Body of pancreas (tissue), 4 donors: ENCODE measurements at regions not wholly inside any gene's neighbourhood (a gene's known extent, or its start where the extent isn't known, plus 50 kb on each side); places are given as distances from the start of the nearest gene placed in this dataset.

Experiments used
- ATAC-seq: fragments of 150-250 bp; one replicate; pipeline ENCODE4 v1.9.1; 2016
- DNase-seq, 4 donors: peaks; one replicate each; pipeline ENCODE4 v3.0.0-alpha.2; 2019
- H3K27ac ChIP-seq, 4 donors: fragments of 200-600 bp; sonication (generic); 1 replicate in 3 of 4; 2 replicates in 1 of 4; pipeline versions ENCODE4 v1.5.1 to v1.6.1; 2016 to 2019; ENCODE audit warnings: mild to moderate bottlenecking in 1 of 4, mixed read lengths in 1 of 4, moderate library complexity in 1 of 4
- H3K27me3 ChIP-seq, 2 donors: fragments of 200-600 bp; sonication (generic); one replicate each; pipeline ENCODE4 v1.6.0; 2016; ENCODE audit warnings: mild to moderate bottlenecking in 1 of 2
- H3K36me3 ChIP-seq, 2 donors: fragments of 200-600 bp; sonication (generic); replicated peaks in 1 of 2; 2 replicates each; pipeline ENCODE4 v1.5.1; 2016; ENCODE audit warnings: low read depth in 2 of 2; ENCODE audit not compliant: insufficient read depth in 1 of 2
- H3K4me1 ChIP-seq: fragments of 200-600 bp; sonication (generic); one replicate; pipeline ENCODE4 v1.6.0; 2016
- H3K4me3 ChIP-seq, 2 donors: fragments of 200-600 bp; sonication (generic); 1 replicate in 1 of 2; 2 replicates in 1 of 2; pipeline ENCODE4 v1.5.1; 2016 to 2019
- H3K9me3 ChIP-seq, 3 donors: fragments of 200-600 bp; sonication (generic); 1 replicate in 2 of 3; 2 replicates in 1 of 3; pipeline ENCODE4 v1.5.1; 2016
- POLR2A ChIP-seq, 3 donors: fragments of 450-650 bp; IDR thresholded peaks; one replicate each; pipeline ENCODE4 v1.6.1; 2016; ENCODE audit warnings: antibody characterized with exemption in 3 of 3, mild to moderate bottlenecking in 2 of 3
- WGBS, 2 donors: methylation state at CpG; one replicate each; pipeline ENCODE4 v1.1.5; 2017; 5-methylcytosine and 5-hydroxymethylcytosine counted together
- intact Hi-C: fragments of 100-400 bp; cut with DNase I; formaldehyde crosslinking; loops from one replicate; pipeline ENCODE4 v1.15.1; 2023
- TF ChIP-seq, protein P1 (sequence below), 7 experiments: fragments of 450-650 bp in 4 of 7; fragments of 200-600 bp in 3 of 7; sonication (generic) in 3 of 7; IDR thresholded peaks; one replicate each; pipeline ENCODE4 v1.5.1; 2016 to 2019; ENCODE audit warnings: antibody characterized with exemption in 7 of 7

DNA sequence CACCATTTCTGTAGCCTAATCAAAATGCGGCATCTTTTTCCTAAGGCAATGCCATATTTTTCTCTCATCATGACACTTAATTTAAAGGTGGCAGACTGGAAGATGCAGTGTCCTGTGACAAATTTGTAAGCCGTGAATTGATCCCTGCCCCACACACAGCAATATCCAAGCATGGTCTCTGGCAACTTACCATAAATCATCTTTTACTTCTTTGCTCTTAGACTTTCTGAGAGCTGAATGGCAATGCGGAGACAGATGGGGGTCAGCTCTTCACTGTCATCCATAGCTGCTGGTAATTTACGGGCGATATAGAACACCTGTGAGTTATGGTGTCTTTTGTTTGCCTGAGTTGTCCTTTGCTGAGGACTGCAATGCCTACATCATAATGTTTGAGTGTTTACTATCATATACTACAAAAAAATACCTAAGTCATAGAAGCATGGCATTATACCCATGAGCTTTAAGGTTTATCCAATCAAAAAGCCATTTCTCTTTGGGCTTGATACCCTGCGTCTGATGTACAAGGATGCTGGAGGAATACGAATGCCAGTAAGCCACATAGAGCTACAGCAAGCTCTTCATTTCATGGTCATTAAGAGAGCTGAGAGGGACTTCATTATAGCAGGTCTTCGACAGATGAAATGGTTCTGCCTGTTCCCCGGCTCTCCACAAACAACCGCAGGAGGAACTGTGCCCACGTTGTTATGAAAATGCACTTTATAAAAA, 148.1 kb downstream of the TRIML1 start:
- intact Hi-C loops = no loop called here
- Histone ChIP-seq H3K36me3 (no peaks in the 10 kb centered on the region), H3K27ac (no peak overlapping the region), H3K9me3 (no peaks in the 10 kb centered on the region), H3K4me3 (no peak overlapping the region), H3K27me3 (no peaks in the 10 kb centered on the region), H3K4me1 (peaks cover 6% of the 10 kb centered on the region)
- no peak for TF ChIP-seq POLR2A (IDR thresholded peaks at IDR 0.05)
- TF ChIP-seq, protein P1, sequence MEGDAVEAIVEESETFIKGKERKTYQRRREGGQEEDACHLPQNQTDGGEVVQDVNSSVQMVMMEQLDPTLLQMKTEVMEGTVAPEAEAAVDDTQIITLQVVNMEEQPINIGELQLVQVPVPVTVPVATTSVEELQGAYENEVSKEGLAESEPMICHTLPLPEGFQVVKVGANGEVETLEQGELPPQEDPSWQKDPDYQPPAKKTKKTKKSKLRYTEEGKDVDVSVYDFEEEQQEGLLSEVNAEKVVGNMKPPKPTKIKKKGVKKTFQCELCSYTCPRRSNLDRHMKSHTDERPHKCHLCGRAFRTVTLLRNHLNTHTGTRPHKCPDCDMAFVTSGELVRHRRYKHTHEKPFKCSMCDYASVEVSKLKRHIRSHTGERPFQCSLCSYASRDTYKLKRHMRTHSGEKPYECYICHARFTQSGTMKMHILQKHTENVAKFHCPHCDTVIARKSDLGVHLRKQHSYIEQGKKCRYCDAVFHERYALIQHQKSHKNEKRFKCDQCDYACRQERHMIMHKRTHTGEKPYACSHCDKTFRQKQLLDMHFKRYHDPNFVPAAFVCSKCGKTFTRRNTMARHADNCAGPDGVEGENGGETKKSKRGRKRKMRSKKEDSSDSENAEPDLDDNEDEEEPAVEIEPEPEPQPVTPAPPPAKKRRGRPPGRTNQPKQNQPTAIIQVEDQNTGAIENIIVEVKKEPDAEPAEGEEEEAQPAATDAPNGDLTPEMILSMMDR (IDR thresholded peaks at IDR 0.05) = no peak
- ATAC-seq (no peak), DNase-seq (no peak)
- 70 to 76% methylated on average over 11 of the region's 11 CpGs for WGBS, 2 donors

DNA sequence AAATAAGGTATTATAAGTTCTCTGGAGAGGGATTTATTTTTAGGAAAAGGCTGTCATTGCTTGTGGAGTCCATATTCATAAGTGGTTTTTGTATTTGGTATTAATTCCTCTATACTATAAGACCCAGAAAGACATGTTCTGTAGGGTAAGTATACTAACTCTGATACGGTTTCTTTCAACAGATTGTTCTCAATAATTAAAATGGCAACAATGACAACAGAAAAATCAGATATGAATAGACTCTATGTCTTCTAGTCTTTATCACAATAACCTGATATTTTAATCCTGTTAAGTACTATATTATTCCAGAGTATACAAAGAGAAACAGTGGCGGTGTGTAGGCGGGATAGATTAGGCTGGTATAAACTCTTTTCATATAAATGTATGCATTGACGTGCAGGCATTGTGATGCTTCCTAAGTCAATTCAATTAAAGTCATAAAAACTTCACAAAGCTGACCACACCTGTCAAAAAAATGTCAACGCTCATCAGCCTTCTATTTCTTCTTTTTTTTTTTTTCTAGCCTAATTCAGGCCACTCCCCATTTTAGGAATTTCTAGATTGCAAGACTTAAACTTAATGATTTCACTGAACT, 150.4 kb downstream of the TRIML1 start:
- intact Hi-C loops = no loop called here

DNA sequence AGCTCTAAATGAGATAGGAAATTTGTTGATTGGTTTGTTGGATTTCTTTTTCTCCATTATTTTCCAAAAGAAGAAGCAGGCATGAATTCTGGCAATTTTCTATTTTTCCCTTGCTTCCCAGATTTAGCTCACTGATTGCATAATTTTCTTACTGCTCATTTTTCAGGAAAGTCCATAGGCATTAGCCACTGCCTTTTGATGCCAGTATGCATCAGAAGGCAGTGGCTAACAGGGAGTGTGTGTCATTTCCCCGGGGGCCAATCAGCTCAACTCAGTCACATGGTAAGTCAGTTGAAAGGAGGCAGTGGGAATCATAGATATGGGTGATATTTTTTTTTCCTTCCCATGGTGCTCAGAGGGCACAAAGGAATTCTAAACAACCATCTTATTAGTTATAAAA, 156.7 kb downstream of the TRIML1 start:
- intact Hi-C loops = no loop called here
- Histone ChIP-seq H3K27ac (no peak overlapping the region), H3K27me3 (no peaks in the 10 kb centered on the region), H3K36me3 (no peaks in the 10 kb centered on the region), H3K4me1 (no peaks in the 10 kb centered on the region), H3K4me3 (no peak overlapping the region), H3K9me3 (no peaks in the 10 kb centered on the region)
- ATAC-seq (no peak), DNase-seq (no peak)
- 17 to 67% methylated on average over 1 of the region's 1 CpG for WGBS, 2 donors
- TF ChIP-seq, protein P1 (IDR thresholded peaks at IDR 0.05) = no peak
- no peak for TF ChIP-seq POLR2A (IDR thresholded peaks at IDR 0.05)

More for the DNA sequence above, 150.4 kb downstream of the TRIML1 start:
- H3K4me3 ChIP-seq = no peak overlapping the region
- WGBS, 2 donors = 68 to 80% methylated on average over 5 of the region's 5 CpGs
- H3K9me3 ChIP-seq = no peaks in the 10 kb centered on the region
- no peaks in the 10 kb centered on the region for H3K27me3 ChIP-seq
- no peaks in the 10 kb centered on the region for H3K4me1 ChIP-seq
- ATAC-seq (no peak), DNase-seq (no peak)
- no peak for TF ChIP-seq POLR2A (IDR thresholded peaks at IDR 0.05)
- TF ChIP-seq, protein P1 (IDR thresholded peaks at IDR 0.05) = no peak
- no peaks in the 10 kb centered on the region for H3K36me3 ChIP-seq
- no peak overlapping the region for H3K27ac ChIP-seq

DNA sequence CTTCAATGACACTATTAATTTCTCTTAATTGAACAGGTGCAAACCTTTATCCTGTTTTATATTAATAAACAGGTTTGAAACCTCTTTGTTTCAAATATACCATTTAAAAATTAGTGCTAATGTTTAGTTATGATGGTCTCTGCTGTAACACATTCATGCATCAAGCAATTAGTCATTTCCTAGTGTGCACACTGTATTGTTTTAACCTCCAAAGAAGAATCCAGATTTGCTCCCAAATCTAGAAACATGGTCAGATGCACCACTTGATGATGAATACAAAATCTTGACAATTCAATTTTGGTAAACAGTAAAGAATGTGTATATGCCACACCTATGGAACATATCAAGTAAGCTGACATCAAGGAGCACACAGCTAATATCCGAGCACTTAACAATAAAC, 157.1 kb downstream of the TRIML1 start:
- H3K9me3 ChIP-seq = no peaks in the 10 kb centered on the region
- WGBS, 2 donors = 13 to 30% methylated on average over 1 of the region's 1 CpG

More for the DNA sequence above, 157.1 kb downstream of the TRIML1 start:
- Histone ChIP-seq H3K27ac (no peak overlapping the region), H3K36me3 (no peaks in the 10 kb centered on the region), H3K4me3 (no peak overlapping the region), H3K4me1 (no peaks in the 10 kb centered on the region), H3K27me3 (no peaks in the 10 kb centered on the region)
- intact Hi-C loops = no loop called here
- no peak for ATAC-seq
- no peak for DNase-seq
- no peak for TF ChIP-seq POLR2A (IDR thresholded peaks at IDR 0.05)
- TF ChIP-seq, protein P1 (IDR thresholded peaks at IDR 0.05) = no peak
